ENCODE measurements at regions not wholly inside any gene's neighbourhood (a gene's known extent, or its start where the extent isn't known, plus 50 kb on each side); places are given as distances from the start of the nearest gene placed in this dataset.

GRCh38 chr10:83357627-83358026 is 781.7 kb upstream of the GHITM start:
- DNase-seq (ENCODE audit: low spot score), result no peak

- no peak for DNase-seq (ENCODE audit: low spot score)
Observed at GRCh38 chr10:83367036-83367435, 772.3 kb upstream of the GHITM start.

- no peak for DNase-seq (ENCODE audit: low spot score)
Observed at GRCh38 chr10:83371696-83372490, 767.4 kb upstream of the GHITM start.

GRCh38 chr10:83372646-83373045 is 766.7 kb upstream of the GHITM start:
- no peak for DNase-seq (ENCODE audit: low spot score)

- no peak for DNase-seq (ENCODE audit: low spot score)
Observed at GRCh38 chr10:83373671-83374070, 765.6 kb upstream of the GHITM start.

GRCh38 chr10:83374741-83375140 is 764.6 kb upstream of the GHITM start:
- DNase-seq (ENCODE audit: low spot score), result no peak

GRCh38 chr10:83375274-83375673 is 764.0 kb upstream of the GHITM start:
- DNase-seq (ENCODE audit: low spot score), result no peak

GRCh38 chr10:83397806-83398205 is 741.5 kb upstream of the GHITM start:
- DNase-seq (ENCODE audit: low spot score), result no peak

GRCh38 chr10:83410570-83410969 is 728.7 kb upstream of the GHITM start:
- no peak for DNase-seq (ENCODE audit: low spot score)

GRCh38 chr10:83425306-83425705 is 714.0 kb upstream of the GHITM start:
- DNase-seq (ENCODE audit: low spot score), result no peak

- no peak for DNase-seq (ENCODE audit: low spot score)
Observed at GRCh38 chr10:83427101-83427500, 712.2 kb upstream of the GHITM start.

GRCh38 chr10:83432261-83433045 is 706.9 kb upstream of the GHITM start:
- no peak for DNase-seq (ENCODE audit: low spot score)

GRCh38 chr10:83433705-83434104 is 705.6 kb upstream of the GHITM start:
- DNase-seq (ENCODE audit: low spot score), result no peak

GRCh38 chr10:83448013-83448412 is 691.3 kb upstream of the GHITM start:
- no peak for DNase-seq (ENCODE audit: low spot score)

GRCh38 chr10:83458611-83459010 is 680.7 kb upstream of the GHITM start:
- no peak for DNase-seq (ENCODE audit: low spot score)

GRCh38 chr10:83459124-83459523 is 680.2 kb upstream of the GHITM start:
- no peak for DNase-seq (ENCODE audit: low spot score)

- no peak for DNase-seq (ENCODE audit: low spot score)
Observed at GRCh38 chr10:83469728-83470331, 669.5 kb upstream of the GHITM start.

GRCh38 chr10:83476211-83476610 is 663.1 kb upstream of the GHITM start:
- no peak for DNase-seq (ENCODE audit: low spot score)

- no peak for DNase-seq (ENCODE audit: low spot score)
Observed at GRCh38 chr10:83489161-83489560, 650.1 kb upstream of the GHITM start.

- DNase-seq (ENCODE audit: low spot score), result no peak
Observed at GRCh38 chr10:83492004-83492403, 647.3 kb upstream of the GHITM start.

GRCh38 chr10:83512681-83513080 is 626.6 kb upstream of the GHITM start:
- DNase-seq (ENCODE audit: low spot score), result no peak

GRCh38 chr10:83515001-83515400 is 624.3 kb upstream of the GHITM start:
- DNase-seq (ENCODE audit: low spot score), result no peak

- DNase-seq (ENCODE audit: low spot score), result no peak
Observed at GRCh38 chr10:83516788-83517187, 622.5 kb upstream of the GHITM start.

Measured in CD4-positive, alpha-beta T cell treated with Interleukin-2 at 100 ng/mL for 4 hours (primary cell).